ENCODE measurements at regions not wholly inside any gene's neighbourhood (a gene's known extent, or its start where the extent isn't known, plus 50 kb on each side); places are given as distances from the start of the nearest gene placed in this dataset.

GRCh38 chr5:92907938-92908606 lies 672.9 kb downstream of the NR2F1-AS1 start:
- no peaks in the 10 kb centered on the region for H3K36me3 ChIP-seq
- no peaks in the 10 kb centered on the region for H3K27me3 ChIP-seq
- H3K9me3 ChIP-seq = no peaks in the 10 kb centered on the region
- H3K4me3 ChIP-seq = no peak overlapping the region
- DNase-seq = no peak

GRCh38 chr5:92906798-92907376 lies 674.1 kb downstream of the NR2F1-AS1 start:
- no peak for DNase-seq
- Histone ChIP-seq H3K9me3 (no peaks in the 10 kb centered on the region), H3K4me3 (no peak overlapping the region), H3K36me3 (no peaks in the 10 kb centered on the region), H3K27me3 (no peaks in the 10 kb centered on the region)

GRCh38 chr5:92904021-92904420 lies 677.0 kb downstream of the NR2F1-AS1 start:
- Histone ChIP-seq H3K36me3 (no peaks in the 10 kb centered on the region), H3K27me3 (no peaks in the 10 kb centered on the region), H3K4me3 (no peak overlapping the region), H3K9me3 (no peaks in the 10 kb centered on the region)
- DNase-seq = no peak

DNA sequence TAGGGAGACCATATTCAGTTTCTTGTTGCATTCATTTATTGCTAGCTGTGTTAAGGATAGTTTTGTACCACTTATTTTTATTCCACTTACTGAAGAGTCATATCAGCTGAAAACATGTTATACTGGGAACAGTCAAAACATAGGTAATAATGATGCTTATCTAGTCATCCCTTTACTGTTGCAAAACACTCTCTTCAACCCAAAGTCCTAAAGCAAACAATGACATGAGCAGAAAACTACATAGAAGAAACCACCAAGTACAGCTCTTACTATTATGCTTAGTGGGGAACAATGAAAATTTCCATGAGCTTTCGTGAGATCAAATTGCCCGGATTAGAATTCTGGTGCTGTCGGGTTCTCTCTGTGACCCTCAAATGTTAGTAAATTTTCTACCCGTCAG lies 681.4 kb downstream of the NR2F1-AS1 start:
- H3K27me3 ChIP-seq = no peaks in the 10 kb centered on the region
- no peak overlapping the region for H3K4me3 ChIP-seq
- DNase-seq = no peak
- H3K9me3 ChIP-seq = no peaks in the 10 kb centered on the region; the same call in 1 of the 2 replicates
- no peaks in the 10 kb centered on the region for H3K36me3 ChIP-seq

DNA sequence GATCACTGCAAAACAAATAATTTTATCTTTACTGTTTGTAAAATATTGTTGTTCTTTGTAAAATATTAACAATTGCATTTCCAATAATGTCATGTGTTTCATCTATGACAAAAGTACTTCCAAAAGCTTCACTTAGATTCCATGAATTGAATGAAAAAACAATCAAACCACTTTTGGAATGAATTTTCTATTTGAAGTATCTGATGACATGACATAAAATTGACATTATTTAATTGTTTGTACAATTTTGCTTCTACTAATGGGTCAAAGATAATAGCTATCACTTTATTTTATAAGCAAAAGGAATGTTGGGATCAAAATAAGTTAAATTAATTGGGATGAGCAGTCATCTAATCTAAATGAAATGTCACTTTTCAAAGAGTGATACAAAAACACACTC lies 684.3 kb downstream of the NR2F1-AS1 start:
- H3K9me3 ChIP-seq = no peaks in the 10 kb centered on the region; the same call in 1 of the 2 replicates
- no peaks in the 10 kb centered on the region for H3K27me3 ChIP-seq
- H3K36me3 ChIP-seq = no peaks in the 10 kb centered on the region
- DNase-seq = no peak
- no peak overlapping the region for H3K4me3 ChIP-seq

DNA sequence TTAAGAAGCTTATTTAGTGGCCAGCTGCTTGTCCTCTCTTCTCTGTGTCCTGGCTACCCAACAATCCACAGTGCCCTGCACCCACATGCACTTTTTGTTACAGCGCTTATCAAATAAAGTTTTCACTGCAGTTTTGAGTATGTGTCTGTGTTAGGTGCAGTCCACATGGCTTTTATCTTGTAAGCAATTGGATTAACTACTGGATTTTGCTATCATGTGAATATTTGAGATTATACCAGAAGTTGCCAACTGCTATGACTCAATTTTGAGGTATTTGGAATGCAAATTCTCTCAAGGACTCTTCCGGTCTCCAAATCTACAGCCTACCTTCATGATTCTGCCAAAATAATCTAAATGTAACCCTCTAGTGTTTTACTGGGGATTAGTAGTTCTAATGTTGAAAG lies 690.2 kb downstream of the NR2F1-AS1 start:
- H3K36me3 ChIP-seq = no peaks in the 10 kb centered on the region
- DNase-seq = no peak
- no peak overlapping the region for H3K4me3 ChIP-seq
- H3K9me3 ChIP-seq = peaks cover 2% of the 10 kb centered on the region
- H3K27me3 ChIP-seq = no peaks in the 10 kb centered on the region

GRCh38 chr5:92889140-92889539 lies 691.9 kb downstream of the NR2F1-AS1 start:
- Histone ChIP-seq H3K9me3 (peaks cover 2% of the 10 kb centered on the region), H3K27me3 (no peaks in the 10 kb centered on the region), H3K4me3 (no peak overlapping the region), H3K36me3 (no peaks in the 10 kb centered on the region)
- no peak for DNase-seq

GRCh38 chr5:92887254-92887653 lies 693.8 kb downstream of the NR2F1-AS1 start:
- no peak for DNase-seq
- no peaks in the 10 kb centered on the region for H3K36me3 ChIP-seq
- H3K27me3 ChIP-seq = no peaks in the 10 kb centered on the region
- peaks cover 2% of the 10 kb centered on the region for H3K9me3 ChIP-seq
- no peak overlapping the region for H3K4me3 ChIP-seq

DNA sequence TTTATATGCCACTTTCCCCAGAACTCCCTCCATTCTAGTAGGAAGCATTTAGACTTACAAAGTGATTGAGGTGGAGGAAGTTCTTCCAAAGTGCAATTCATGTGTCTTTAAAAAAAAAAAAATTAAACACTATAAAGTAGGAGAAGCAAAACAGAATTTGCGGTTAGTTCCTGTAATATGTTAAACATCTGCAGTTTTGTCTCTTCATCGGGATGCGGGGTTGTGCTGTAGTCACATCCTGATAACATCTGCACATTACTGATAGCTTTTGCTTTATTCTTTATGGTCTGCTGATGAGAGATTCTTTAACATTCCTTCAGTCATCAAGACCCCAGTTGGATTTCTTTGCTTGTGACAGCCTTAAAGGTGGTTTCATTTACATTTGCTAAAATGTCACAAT lies 694.3 kb downstream of the NR2F1-AS1 start:
- H3K27me3 ChIP-seq = no peaks in the 10 kb centered on the region
- H3K36me3 ChIP-seq = no peaks in the 10 kb centered on the region
- H3K9me3 ChIP-seq = peaks cover 2% of the 10 kb centered on the region
- H3K4me3 ChIP-seq = no peak overlapping the region
- no peak for DNase-seq

DNA sequence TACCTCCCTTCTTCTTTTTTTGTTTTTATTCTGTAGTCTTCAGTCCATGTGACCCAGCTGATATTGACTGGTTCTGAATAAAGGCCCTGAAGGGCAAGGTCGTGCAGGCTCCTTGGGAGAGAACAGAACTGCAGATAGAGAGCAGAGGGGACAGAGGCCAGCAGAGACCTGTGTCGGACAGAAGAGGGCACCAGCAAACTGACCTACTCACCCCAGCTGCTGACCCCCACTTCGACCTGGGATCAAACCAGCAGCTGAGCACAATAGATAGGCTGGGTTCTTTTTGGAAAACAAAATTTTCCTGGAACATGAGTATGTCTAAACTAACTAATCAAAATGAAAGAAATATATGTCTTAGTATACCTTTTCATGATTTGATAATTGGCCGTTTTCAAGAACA lies 695.1 kb downstream of the NR2F1-AS1 start:
- DNase-seq = peak; percentile 17
- Histone ChIP-seq H3K27me3 (no peaks in the 10 kb centered on the region), H3K4me3 (no peak overlapping the region), H3K36me3 (no peaks in the 10 kb centered on the region), H3K9me3 (peaks cover 2% of the 10 kb centered on the region)

- H3K36me3 ChIP-seq = no peaks in the 10 kb centered on the region
- peaks cover 2% of the 10 kb centered on the region; the same call in 1 of the 2 replicates for H3K9me3 ChIP-seq
- no peak for DNase-seq
- no peaks in the 10 kb centered on the region for H3K27me3 ChIP-seq
- H3K4me3 ChIP-seq = no peak overlapping the region
Measured at GRCh38 chr5:92884469-92884868, 696.5 kb downstream of the NR2F1-AS1 start.

GRCh38 chr5:92879806-92880543 lies 701.0 kb downstream of the NR2F1-AS1 start:
- DNase-seq = no peak
- H3K9me3 ChIP-seq = peaks cover 2% of the 10 kb centered on the region; the same call in 1 of the 2 replicates
- no peak overlapping the region for H3K4me3 ChIP-seq
- no peaks in the 10 kb centered on the region for H3K27me3 ChIP-seq
- H3K36me3 ChIP-seq = no peaks in the 10 kb centered on the region

DNA sequence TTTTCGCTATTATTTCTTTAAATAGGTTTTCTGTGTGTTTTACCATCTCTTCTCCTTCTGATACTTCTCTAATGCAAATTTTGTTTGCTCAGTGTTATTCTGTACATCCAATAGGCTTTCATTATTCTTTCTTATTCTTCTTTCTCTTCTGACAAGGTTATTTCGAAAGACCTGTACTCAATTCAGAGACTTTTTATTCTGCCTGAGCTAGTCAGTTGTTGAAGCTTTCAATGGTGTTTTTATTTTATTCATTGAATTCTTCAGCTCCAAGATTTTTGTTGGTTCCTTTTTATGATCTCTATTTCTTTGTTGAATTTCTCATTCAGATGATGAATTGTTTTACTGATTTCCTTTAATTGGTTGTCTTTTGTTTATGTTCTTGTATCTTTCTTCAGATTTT lies 706.2 kb downstream of the NR2F1-AS1 start:
- Histone ChIP-seq H3K4me3 (no peak overlapping the region), H3K36me3 (no peaks in the 10 kb centered on the region), H3K9me3 (peaks cover 26% of the 10 kb centered on the region), H3K27me3 (no peaks in the 10 kb centered on the region)
- DNase-seq = no peak

GRCh38 chr5:92868442-92868841 lies 712.6 kb downstream of the NR2F1-AS1 start:
- DNase-seq = no peak
- Histone ChIP-seq H3K9me3 (peaks cover 13% of the 10 kb centered on the region), H3K27me3 (no peaks in the 10 kb centered on the region), H3K4me3 (no peak overlapping the region), H3K36me3 (no peaks in the 10 kb centered on the region)

GRCh38 chr5:92864591-92864990 lies 716.4 kb downstream of the NR2F1-AS1 start:
- Histone ChIP-seq H3K4me3 (no peak overlapping the region), H3K9me3 (0 out of 2 replicates have a peak, but pooled peaks cover 2% of the 10 kb centered on the region), H3K36me3 (no peaks in the 10 kb centered on the region), H3K27me3 (no peaks in the 10 kb centered on the region)
- no peak for DNase-seq

- no peak for DNase-seq
- H3K4me3 ChIP-seq = no peak overlapping the region
- no peaks in the 10 kb centered on the region for H3K27me3 ChIP-seq
- H3K36me3 ChIP-seq = no peaks in the 10 kb centered on the region
- H3K9me3 ChIP-seq = 0 out of 2 replicates have a peak, but pooled peaks cover 2% of the 10 kb centered on the region
Measured at GRCh38 chr5:92863666-92864065, 717.4 kb downstream of the NR2F1-AS1 start.

DNA sequence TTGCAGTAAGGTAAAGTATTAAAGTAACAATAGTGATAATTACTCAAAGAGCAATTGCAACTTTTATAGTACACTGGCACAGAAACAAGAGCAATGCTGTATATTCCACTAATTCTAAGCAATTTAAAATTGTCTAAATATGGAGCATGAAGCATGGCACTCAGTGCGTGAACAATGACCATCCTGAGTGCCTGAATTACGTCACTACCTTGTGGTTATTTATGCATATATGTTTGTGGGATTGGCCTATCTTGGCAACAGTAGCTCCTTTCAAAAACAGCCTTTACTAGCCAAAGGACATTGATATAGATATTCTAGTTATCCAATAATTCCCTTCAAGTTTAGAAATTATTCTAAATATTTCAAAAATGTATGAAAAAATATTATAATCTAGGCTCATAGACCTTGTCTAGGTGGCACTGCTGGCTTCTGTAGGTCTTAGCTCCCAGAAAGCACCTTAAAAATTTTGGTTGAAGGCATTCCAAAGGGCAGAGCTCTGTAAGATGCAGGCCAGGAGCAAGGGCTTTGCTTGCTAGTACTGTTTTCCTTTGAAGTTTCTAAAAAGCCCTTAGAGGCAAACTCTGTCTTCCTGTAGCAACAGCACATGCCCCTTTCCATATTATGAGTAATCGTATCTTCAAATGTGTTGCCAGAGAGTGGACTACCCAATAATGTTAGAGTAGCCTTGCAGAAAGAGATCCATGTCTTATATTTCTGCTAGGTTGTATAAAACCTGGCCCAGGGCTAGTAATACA lies 719.3 kb downstream of the NR2F1-AS1 start:
- Histone ChIP-seq H3K4me3 (no peak overlapping the region), H3K27me3 (no peaks in the 10 kb centered on the region)

More for the DNA sequence above, 719.3 kb downstream of the NR2F1-AS1 start:
- 0 out of 2 replicates have a peak, but pooled peaks cover 2% of the 10 kb centered on the region for H3K9me3 ChIP-seq
- no peak for DNase-seq
- no peaks in the 10 kb centered on the region for H3K36me3 ChIP-seq
